GM19023 (cell line): ENCODE measurements at regions not wholly inside any gene's neighbourhood (a gene's known extent, or its start where the extent isn't known, plus 50 kb on each side); places are given as distances from the start of the nearest gene placed in this dataset.

Source experiments
- ATAC-seq: cut with Tn5 transposase; IDR thresholded peaks from one replicate; pipeline ENCODE4 v1.9.1; 2021; ENCODE audit warnings: mild to moderate bottlenecking, moderate library complexity; ENCODE audit not compliant: unreplicated experiment

DNA sequence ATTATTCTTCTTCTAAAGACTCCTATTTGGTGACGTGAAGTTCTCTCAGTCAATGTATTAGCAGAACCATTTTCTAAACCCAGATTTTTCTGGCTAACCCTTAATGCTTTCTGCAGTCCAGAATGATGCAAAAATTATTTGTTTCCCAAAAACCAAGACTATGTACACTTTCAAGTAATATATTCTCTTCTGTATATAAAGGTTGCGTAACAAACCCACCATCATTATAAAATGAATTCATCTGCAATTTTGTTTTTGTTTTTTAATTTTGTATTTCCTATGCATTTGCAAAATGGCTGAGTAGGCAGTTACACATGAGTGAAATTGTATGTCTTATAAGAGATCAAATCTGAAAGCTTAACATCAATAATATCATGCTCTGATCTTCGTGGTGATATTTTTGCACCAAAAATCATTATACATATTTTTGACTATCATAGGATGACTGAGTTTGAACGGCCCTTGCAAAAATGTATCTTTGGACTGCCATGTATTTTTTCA is 593.6 kb downstream of the ZIC1 start:
- ATAC-seq, result no peak

DNA sequence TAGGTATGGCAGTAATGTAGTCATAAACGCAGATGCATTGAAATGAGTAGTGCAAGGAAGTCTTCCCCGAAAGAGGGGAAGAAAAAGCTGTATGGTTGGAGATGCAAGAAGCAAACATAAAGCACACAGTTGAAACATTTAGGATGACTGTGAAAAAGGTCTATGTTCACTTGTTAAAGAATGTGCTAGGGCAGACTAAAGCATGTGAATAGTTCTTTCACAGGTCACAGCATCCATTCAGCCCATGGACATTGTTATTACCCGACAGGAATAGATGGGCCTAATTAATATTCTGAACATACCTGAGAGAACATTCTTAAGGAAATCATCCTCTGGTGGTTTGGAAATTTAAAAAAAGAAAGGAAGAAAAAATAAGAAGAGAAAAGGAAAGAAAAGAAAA is 595.2 kb downstream of the ZIC1 start:
- ATAC-seq, result no peak

GRCh38 chr3:148005456-148005855 is 596.3 kb downstream of the ZIC1 start:
- ATAC-seq, result no peak

DNA sequence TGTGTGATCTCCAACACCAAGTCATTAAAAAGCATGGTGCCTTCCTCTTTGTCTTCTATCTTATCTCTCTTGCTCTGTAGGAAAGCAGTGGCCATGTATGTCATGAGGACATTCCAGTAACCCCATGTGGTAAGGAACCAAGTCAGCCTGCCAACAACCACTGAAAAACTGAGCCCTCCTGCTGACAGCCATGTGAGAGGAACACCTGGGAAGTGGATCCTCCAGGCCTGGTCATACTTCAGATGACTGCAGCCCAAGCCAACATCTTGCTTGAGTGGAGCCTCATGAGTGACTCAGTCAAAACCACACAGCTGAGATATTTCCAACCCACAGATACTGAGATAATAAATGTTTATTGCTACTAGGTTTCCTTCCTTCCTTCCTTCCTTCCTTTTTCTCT is 597.3 kb downstream of the ZIC1 start:
- ATAC-seq, result no peak

GRCh38 chr3:148008591-148008990 is 599.4 kb downstream of the ZIC1 start:
- no peak for ATAC-seq

GRCh38 chr3:148020861-148021260 is 611.7 kb downstream of the ZIC1 start:
- no peak for ATAC-seq

DNA sequence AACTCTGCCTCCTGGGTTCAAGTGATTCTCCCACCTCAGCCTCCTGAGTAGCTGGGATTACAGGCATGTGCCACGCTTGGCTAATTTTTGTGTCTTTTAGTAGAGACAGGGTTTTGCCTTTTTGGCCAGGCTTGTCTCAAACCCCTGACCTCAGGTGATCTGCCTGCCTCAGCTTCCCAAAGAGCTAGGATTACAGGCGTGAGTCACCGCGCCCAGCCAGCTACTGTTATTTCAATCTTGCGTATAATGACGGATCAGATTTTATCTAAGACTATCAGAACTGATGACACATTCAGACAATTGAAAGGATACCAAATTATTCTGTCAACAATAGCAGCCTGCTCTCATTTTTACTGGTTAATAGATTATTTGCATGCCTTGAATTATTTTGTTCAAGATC is 612.2 kb downstream of the ZIC1 start:
- ATAC-seq, result no peak

DNA sequence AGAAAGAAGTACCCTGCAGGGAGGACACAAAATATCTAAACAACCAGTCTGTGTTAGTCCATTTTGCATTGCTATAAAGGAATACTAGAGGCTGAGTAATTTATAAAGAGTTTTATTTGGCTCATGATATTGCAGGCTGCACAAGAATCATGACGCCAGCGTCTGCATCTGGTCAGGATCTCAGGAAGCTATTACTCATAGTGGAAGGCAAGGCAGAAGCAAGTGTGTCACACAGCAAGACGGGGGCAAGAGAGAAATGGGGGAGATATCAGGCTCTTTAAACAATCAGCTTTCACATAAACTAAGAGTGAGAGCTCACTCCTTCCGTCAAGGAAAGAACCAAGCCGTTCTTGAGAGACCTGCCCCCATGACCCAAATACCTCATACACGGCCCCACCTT is 614.8 kb downstream of the ZIC1 start:
- no peak for ATAC-seq

- ATAC-seq, result no peak
These were observed 616.9 kb downstream of the ZIC1 start for GRCh38 chr3:148026009-148026588.

GRCh38 chr3:148030975-148031374 is 621.8 kb downstream of the ZIC1 start:
- ATAC-seq, result no peak

DNA sequence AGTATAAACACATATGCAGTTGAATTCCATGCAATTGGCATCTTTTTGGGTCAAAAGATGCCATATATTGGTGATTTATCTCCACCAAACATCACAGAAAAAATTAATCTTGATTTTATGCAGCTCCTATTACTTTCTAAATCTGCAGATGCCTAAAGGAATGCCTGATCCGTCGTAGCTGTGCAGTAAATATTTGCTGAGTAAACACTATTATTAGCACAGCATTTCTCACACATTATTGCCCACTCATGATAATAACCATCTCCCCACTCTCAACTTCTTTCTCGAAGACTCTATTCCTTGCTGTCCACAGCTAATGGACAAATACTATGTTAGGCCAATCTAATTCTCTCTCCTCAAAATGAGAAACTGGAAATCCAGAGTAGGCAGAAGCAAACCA is 625.2 kb downstream of the ZIC1 start:
- ATAC-seq, result no peak

DNA sequence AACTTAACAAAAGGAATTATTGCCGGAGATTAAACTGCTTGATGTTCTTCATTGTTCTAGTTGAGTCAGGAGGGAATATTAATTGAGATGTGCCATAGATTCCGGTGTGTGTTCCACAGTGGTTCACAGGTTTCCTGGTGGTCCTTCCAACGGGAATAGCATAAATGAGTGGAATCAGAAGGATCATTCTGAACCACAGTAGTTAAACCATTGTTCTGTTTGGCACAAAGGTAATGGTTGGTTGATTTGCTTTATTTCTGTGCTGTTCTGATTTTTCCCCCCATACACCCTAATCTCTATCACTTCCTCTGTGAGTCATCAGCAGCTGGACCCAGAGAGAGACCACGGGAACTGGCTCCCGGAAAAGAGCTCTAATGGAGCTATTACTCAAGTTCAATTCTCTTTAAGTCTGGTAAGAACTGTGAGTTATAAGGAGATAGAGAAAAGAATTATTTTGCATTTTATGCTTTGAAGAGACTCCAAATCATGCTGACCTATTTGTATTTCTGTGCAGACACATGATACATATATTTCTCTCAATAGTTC is 627.2 kb downstream of the ZIC1 start:
- no peak for ATAC-seq

- ATAC-seq, result no peak
These were observed 633.7 kb downstream of the ZIC1 start for GRCh38 chr3:148042663-148043445.

DNA sequence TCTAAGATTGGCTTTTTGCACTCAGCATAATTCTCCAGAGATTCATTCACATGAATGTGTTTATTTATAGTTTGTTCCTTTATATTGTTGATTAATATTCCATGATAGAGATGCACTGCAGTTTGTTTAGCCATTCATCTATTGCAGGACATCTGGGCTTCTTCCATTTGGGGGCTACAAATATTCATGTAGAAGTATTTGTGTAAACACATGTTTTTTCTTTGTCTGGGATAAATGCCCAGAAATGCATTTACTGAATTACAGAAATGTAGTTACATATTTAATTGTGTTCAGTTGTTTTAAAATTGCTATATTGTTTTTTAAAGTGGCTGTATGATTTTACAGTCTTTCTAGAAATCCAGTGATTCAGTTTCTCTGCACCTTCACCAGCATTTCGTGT is 635.0 kb downstream of the ZIC1 start:
- no peak for ATAC-seq

- no peak for ATAC-seq
These were observed 642.7 kb upstream of the AGTR1 start for GRCh38 chr3:148054999-148055398.

- no peak for ATAC-seq
These were observed 635.1 kb upstream of the AGTR1 start for GRCh38 chr3:148062590-148062989.

- ATAC-seq, result no peak
These were observed 630.9 kb upstream of the AGTR1 start for GRCh38 chr3:148066802-148067201.

DNA sequence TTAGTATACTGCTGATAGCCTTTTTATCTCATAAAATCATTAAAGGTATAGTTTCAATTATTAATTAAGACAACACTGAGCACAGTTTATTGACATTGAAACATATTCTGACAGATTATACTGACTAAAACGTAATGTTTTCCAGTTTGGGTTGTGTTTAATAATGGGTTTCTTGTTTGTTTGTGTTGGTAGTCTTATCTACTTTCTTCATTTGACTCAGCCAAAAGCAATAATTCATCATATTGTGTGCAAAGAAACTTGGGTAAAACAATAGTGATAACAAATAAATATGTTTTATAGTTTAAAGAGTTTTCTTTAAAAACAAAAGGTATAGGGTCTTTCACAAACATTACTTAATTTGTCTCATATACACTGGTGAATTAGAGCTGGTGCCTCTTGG is 629.2 kb upstream of the AGTR1 start:
- ATAC-seq, result no peak

GRCh38 chr3:148070041-148070440 is 627.7 kb upstream of the AGTR1 start:
- ATAC-seq, result no peak

GRCh38 chr3:148073721-148074456 is 623.8 kb upstream of the AGTR1 start:
- no peak for ATAC-seq

DNA sequence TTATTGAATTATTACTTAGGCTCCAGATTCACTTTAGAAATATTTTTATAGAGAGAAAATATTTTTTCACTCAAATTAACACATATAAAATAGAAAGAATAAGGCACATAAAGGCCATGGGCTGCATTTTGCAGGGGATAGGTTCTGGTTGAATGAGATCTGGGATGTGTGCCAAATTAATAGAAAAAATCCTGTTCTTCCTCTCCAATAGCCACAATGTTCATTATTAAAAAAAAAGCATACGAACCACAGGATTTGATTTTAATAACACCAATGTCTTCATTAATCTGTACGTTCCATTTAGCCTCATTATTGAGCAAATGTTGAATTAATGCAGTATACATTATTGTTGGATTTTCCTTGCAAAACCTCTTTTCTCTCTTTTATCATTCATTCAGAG is 622.8 kb upstream of the AGTR1 start:
- ATAC-seq, result no peak
